ENCODE measurements at regions not wholly inside any gene's neighbourhood (a gene's known extent, or its start where the extent isn't known, plus 50 kb on each side); places are given as distances from the start of the nearest gene placed in this dataset.

GRCh38 chr6:9499709-9500108, 915.2 kb downstream of the TFAP2A start:
- intact Hi-C loops (cut with DNase I, micrococcal nuclease), result no loop called here
- ATAC-seq, result no peak
- DNase-seq, result no peak

GRCh38 chr6:9496837-9497236, 918.0 kb downstream of the TFAP2A start:
- ATAC-seq, result no peak
- intact Hi-C loops (cut with DNase I, micrococcal nuclease), result no loop called here
- DNase-seq, result no peak

GRCh38 chr6:9494864-9495263, 920.0 kb downstream of the TFAP2A start:
- ATAC-seq, result no peak
- DNase-seq, result no peak
- intact Hi-C loops (cut with DNase I, micrococcal nuclease), result no loop called here

- DNase-seq, result no peak
- intact Hi-C loops (cut with DNase I, micrococcal nuclease), result no loop called here
- no peak for ATAC-seq
Measured at GRCh38 chr6:9492790-9493189, 922.1 kb downstream of the TFAP2A start.

GRCh38 chr6:9487128-9487527, 927.7 kb downstream of the TFAP2A start:
- DNase-seq (no peak), ATAC-seq (no peak)
- intact Hi-C loops (cut with DNase I, micrococcal nuclease), result no loop called here

- DNase-seq, result no peak
- no peak for ATAC-seq
- intact Hi-C loops (cut with DNase I, micrococcal nuclease), result no loop called here
Measured at GRCh38 chr6:9485992-9486391, 928.9 kb downstream of the TFAP2A start.

GRCh38 chr6:9484686-9485085, 930.2 kb downstream of the TFAP2A start:
- ATAC-seq (no peak), DNase-seq (no peak)
- intact Hi-C loops (cut with DNase I, micrococcal nuclease), result no loop called here

- DNase-seq (no peak), ATAC-seq (no peak)
- intact Hi-C loops (cut with DNase I, micrococcal nuclease), result no loop called here
Measured at GRCh38 chr6:9484091-9484490, 930.8 kb downstream of the TFAP2A start.

DNA sequence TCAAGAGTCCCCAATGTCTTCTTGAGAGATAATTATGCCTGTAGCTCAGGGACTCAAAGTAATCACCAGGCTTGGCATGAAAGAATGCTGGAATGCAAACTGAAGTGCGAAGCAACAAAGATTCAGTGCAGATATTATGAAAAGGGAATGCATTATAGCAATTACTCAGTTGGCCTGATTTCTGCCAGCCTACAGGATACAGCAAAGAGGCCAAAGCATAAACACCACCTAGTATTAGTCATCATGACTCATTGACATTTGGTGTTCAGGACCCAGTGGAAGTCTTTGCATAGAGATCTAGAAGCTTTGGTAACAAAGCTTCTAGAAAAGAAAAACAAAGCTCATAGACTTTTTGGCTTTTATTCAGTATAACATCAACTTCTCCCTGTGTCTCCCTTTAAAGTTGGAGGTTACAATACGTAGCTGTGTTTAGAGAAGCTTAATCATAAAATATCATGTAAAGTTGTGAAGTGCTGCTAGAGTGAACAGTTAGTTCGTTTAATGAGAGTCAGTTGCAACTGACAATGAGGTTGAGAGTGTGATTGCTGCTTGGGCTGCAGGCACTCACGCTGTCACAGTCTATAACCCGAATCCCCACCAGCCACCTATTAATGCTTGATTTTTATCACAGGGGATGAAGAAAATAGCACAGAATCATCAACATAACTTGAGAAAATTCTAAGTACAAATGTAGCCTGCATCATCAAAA, 932.7 kb downstream of the TFAP2A start:
- ATAC-seq (no peak), DNase-seq (no peak)
- intact Hi-C loops (cut with DNase I, micrococcal nuclease), result no loop called here

DNA sequence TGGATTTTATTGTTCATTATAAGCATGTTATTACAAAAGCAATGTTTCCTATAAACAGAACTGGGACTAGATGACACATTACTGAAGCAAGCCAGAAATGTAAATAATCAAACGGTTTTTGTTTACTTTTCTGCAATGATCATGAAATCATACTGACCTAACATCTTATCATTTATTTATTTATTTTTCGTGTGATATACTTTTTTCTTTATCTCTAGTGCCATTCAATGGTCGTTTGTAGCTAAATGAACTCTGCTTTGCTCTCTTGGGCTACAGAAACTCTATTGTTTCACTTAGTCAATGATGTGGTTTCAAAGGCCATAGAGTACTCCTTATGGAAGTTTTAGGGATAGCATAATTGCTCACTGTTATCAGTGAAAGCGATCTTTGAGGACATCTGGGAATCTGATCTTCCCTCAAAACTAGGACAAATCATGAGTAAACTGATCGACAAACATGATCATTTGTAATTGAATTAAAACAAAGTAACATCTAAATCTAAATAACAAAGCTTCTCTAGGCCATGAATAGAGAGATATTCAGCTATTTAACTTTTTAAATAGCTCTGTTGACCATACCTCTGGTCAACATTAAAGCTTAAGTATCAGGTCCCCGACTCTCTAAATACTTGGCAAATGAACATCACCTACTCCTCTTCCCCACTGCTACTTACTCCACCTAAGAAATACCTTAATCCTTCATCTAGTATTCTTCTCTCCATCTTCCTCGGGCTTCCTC, 933.4 kb downstream of the TFAP2A start:
- no peak for ATAC-seq
- intact Hi-C loops (cut with DNase I, micrococcal nuclease), result no loop called here

GRCh38 chr6:9468277-9468676, 946.6 kb downstream of the TFAP2A start:
- ATAC-seq (no peak), DNase-seq (no peak)
- intact Hi-C loops (cut with DNase I, micrococcal nuclease), result no loop called here

More for the DNA sequence above, 933.4 kb downstream of the TFAP2A start:
- no peak for DNase-seq

DNA sequence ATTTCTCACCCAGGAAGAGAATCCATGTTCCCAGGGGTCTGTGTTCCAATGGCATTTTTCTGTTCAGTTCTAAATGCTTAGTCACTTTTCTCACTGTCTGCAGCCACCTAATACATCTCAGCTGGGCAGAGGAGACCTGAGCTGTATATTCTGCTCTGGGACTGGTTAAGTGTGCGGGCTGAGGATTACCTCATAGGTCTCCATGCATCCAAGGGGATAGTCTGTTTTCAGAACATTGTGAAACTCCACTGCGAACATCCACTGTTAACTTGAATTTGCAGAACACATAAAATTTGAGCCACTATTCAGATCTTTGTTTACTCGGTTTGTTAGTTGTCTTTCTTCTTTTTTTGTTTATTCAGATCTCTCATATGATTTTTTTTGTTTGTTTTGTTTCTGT, 947.1 kb downstream of the TFAP2A start:
- DNase-seq (no peak), ATAC-seq (no peak)
- intact Hi-C loops (cut with DNase I, micrococcal nuclease), result no loop called here

DNA sequence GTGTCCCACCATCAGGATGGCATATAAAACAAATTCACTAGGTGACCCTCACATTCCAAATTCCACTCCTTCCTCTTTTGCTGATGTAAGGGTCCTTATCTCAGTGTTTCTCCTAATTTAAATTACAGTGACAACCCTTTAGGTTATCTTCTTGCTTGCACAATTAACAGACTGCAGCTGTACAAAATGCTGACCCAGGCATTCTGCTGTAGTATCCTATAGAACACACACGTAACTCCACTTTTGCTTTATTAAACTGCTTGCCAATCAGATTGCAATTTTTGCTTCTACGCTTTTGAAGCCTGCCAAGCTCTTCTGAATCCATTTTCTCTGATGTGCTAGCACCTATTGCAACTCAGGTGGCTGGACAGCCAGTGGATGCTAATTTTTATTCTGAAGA, 950.3 kb downstream of the TFAP2A start:
- DNase-seq, result no peak
- ATAC-seq, result no peak
- intact Hi-C loops (cut with DNase I, micrococcal nuclease), result no loop called here

DNA sequence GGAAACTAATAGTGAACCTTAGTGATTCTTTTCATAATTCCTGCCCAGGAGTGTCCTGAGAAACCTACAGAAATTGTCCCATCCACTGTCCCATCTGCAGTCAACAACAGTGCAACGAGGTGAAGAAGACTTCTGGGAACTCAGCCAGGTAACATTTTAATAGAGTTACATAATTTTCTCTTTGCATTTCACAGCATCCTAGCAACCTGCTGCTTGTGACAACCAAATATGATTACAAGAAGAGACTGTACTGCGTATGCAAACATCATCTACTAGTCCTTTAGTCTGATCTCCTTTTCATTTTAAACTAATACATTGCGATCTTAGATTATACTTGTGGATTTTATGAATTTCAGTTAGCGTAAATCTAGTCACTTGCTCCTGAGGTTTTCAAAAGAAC, 951.6 kb downstream of the TFAP2A start:
- ATAC-seq, result no peak
- no peak for DNase-seq
- intact Hi-C loops (cut with DNase I, micrococcal nuclease), result no loop called here

- ATAC-seq (no peak), DNase-seq (no peak)
- intact Hi-C loops (cut with DNase I, micrococcal nuclease), result no loop called here
Measured at GRCh38 chr6:9461188-9461587, 953.7 kb downstream of the TFAP2A start.

DNA sequence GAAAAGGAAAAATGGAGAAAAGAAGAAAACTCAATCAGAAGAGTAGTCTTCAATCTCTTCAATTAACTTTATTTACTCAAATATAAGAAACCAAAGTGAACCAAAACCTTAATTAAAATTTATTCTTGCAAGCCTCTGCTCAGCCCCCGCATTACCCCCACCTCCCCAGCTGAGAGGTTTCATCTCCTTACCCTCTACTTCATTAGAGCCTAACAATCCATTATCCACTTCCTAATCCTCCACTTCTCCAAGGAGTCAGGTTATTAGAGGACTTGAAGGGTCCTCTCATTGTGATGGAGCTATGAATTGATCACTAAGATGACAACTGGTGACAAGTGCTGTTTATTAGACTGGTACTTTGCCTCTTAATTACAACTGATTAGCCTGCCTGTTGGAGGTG, 956.5 kb downstream of the TFAP2A start:
- ATAC-seq (no peak), DNase-seq (no peak)
- intact Hi-C loops (cut with DNase I, micrococcal nuclease), result no loop called here

DNA sequence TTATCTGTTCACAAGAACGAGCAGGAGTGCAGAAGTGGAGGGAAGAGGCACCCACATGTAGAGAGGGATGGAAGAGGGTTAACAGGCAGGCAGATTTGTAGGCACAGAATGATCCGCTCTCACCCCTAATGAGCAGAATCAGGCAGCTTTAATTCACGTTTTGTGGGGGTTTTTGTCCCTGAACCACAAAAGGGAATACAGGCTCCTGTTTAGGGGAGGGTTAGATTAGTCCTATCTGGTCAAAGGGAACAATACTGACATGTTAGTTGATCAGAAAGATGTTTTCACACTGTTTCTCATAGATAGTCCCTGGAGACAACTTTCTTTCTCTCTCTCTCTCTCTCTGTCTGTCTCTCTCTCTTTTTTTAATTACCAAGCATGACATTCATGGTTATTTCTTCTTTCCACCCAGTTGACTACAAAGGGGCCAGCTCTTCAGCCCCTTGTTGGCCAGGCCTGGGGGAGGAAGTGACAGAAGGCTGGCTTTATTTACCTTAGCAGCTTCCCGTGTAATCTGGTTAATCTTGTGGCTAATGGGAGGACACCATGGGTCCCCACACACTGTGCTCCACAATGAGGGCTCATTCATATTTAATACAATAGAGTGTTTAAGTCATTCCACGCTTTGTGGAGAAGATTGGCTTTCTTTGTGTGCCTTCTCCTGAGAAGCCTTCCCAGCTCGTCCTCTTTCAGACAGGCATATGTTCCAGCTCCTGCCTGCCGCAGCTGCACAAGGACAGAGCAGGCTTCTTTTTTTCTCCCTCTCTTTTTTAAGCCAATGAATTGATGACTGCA, 958.8 kb downstream of the TFAP2A start:
- intact Hi-C loops (cut with DNase I, micrococcal nuclease), result no loop called here
- ATAC-seq (no peak), DNase-seq (no peak)

- DNase-seq (no peak), ATAC-seq (no peak)
- intact Hi-C loops (cut with DNase I, micrococcal nuclease), result no loop called here
Measured at GRCh38 chr6:9439621-9440330, 975.1 kb downstream of the TFAP2A start.

GRCh38 chr6:9437836-9438235, 977.0 kb downstream of the TFAP2A start:
- DNase-seq, result no peak
- intact Hi-C loops (cut with DNase I, micrococcal nuclease), result no loop called here
- no peak for ATAC-seq

Data from left colon (tissue), 2 donors.